ENCODE measurements at regions not wholly inside any gene's neighbourhood (a gene's known extent, or its start where the extent isn't known, plus 50 kb on each side); places are given as distances from the start of the nearest gene placed in this dataset.

DNA sequence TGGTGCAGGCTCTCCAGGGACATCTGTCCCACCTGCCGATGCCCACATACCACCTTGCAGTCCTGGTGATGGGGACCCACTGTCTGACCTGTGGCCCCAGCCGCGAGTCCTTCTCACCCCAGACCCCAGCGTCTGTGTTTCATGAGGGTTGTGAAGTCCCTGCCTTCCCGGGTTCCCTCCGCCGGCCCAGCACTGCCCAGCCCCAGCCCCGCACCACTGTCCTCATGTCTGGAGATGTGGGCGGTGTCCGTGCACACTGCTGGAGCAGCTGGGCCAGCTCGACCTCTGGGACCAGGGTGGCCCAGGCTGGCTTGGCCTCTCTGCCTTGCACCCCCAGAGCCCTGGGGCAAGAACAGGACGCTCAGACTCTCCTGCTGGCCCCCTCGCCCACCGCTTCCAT is 199.5 kb upstream of the CIBAR2 start:
- TF ChIP-seq, protein P1, sequence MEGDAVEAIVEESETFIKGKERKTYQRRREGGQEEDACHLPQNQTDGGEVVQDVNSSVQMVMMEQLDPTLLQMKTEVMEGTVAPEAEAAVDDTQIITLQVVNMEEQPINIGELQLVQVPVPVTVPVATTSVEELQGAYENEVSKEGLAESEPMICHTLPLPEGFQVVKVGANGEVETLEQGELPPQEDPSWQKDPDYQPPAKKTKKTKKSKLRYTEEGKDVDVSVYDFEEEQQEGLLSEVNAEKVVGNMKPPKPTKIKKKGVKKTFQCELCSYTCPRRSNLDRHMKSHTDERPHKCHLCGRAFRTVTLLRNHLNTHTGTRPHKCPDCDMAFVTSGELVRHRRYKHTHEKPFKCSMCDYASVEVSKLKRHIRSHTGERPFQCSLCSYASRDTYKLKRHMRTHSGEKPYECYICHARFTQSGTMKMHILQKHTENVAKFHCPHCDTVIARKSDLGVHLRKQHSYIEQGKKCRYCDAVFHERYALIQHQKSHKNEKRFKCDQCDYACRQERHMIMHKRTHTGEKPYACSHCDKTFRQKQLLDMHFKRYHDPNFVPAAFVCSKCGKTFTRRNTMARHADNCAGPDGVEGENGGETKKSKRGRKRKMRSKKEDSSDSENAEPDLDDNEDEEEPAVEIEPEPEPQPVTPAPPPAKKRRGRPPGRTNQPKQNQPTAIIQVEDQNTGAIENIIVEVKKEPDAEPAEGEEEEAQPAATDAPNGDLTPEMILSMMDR (IDR thresholded peaks at IDR 0.05; ENCODE audit: control insufficient read depth, insufficient read depth, low read depth, low read length, missing control alignments), result no peak
- H3K4me3 ChIP-seq (ENCODE audit: control insufficient read depth, low read depth, low read length), result no peak overlapping the region
- no peak for DNase-seq (ENCODE audit: low read depth)

DNA sequence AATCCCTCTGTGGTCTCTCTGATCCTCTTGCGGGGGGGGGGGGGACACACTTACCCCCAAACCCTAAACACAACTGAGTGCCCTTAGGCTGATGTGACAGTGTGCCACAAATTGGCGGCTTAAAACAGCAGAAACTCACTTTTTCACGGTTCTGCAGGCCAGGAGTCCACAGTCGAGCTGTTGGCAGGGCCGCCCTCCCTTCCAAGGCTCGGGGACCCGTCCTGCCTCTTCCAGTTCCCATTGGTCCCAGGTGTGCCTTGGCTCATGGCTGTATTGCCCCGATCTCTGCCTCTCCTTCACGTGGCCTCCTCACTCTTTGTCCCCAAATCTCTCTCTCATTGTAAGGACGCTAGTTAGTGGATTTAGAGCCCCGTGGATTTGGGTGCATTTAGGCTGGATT is 199.9 kb upstream of the CIBAR2 start:
- TF ChIP-seq, protein P1 (IDR thresholded peaks at IDR 0.05; ENCODE audit: control insufficient read depth, insufficient read depth, low read depth, low read length, missing control alignments), result no peak
- H3K4me3 ChIP-seq (ENCODE audit: control insufficient read depth, low read depth, low read length), result no peak overlapping the region
- no peak for DNase-seq (ENCODE audit: low read depth)

DNA sequence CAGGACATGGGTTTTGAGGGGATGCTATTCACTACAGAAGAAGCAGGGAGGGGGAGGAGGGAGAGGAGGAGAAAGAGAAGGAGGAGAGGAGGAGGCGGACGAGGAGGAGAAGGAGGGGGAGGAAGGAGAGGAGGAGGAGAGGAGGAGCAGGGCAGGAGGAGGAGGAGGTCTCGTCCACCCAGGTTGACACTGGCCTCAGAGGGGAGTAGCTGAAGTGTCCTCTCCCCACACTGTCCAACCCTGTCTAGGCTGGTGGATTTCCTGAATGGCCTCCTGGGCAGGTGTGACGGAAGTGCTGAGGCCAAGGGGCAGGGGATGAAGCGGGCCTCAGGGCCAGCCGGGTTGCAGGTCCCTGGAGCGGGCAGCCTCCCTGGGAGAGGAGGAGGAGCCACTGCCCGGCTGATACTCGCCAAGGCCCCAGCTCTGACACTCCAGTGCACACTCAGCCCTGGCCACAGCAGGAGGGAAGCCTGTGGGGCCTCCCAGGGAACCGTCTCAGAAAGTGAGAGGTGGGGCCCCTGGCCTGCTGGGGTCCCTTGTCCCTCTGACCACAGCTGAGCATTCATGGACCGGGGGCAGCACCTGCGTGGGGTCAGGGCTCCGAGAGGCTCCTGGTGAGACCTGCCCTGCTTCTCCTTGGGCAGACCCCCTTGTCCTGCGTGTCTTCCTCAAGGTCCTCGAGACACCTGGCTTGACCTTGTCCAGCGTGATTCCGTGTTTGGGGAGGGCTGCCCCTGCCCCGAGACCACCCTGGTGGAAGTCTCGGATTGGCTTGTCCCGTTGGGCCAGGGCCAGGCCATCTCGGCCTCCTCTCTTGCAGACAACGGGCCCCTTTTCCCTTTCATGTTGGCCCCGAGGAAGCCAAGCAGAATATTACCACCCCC is 200.6 kb upstream of the CIBAR2 start:
- no peak for DNase-seq (ENCODE audit: low read depth)
- TF ChIP-seq, protein P1 (IDR thresholded peaks at IDR 0.05; ENCODE audit: control insufficient read depth, insufficient read depth, low read depth, low read length, missing control alignments), result no peak
- H3K4me3 ChIP-seq (ENCODE audit: control insufficient read depth, low read depth, low read length), result no peak overlapping the region

DNA sequence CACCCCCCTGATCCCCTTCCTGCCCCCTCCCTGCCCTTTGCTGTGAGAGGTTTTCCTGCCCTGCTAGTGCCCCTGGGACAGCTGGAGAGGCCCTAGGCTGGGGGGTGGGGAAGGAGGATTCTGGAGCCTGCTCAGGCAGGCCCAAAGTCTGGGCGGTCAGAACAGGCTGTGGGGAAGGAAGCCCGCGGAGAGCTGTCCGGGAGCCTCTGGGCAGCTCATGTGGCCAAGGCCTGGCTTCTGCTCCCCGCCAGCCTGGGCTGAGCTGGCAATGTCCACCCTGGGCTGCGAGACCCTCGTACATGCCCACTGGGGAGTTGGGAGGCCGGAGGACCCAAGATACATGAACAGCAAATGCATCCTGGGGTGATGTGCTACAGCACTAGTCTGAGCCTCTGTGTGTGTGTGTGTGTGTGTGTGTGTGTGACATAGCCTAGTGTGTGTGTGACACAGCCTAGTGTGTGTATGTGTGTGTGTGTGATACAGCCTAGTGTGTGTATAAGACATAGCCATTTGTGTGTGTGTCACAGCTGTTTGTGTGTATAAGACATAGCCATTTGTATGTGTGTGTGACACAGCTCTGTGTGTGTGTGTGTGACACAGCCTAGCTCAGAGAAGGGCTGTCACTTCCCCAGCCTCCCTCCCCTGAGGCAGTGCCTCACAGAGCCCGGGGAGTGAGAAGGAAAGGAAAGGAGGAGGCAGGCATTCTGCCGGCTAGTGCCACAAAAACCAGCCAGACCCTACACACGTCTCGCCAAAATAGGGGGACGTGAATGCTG is 201.4 kb upstream of the CIBAR2 start:
- TF ChIP-seq, protein P1 (IDR thresholded peaks at IDR 0.05; ENCODE audit: control insufficient read depth, insufficient read depth, low read depth, low read length, missing control alignments), result no peak
- no peak for DNase-seq (ENCODE audit: low read depth)
- H3K4me3 ChIP-seq (ENCODE audit: control insufficient read depth, low read depth, low read length), result no peak overlapping the region

DNA sequence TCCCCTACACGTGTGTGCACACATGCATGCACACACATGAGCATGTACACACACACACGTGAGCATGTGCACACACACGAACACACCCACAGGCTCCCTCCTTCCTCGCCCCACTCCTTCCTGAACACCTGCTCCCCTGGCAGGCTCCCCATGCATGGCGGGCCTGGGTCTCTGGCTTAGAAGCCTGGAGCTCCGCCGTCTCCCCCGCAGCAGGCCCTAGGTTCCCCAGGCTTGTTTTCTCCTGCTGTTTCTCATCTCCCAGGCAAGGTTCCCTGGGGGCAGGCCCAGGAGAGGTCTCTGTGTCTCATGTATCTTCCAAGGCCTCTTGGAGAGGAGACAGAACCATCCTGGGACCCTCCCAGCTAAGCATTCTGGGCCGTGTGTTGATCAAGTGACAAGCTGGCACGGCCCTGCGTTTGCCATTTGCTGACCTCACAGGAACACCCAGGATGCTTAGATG is 202.3 kb upstream of the CIBAR2 start:
- TF ChIP-seq, protein P1 (IDR thresholded peaks at IDR 0.05; ENCODE audit: control insufficient read depth, insufficient read depth, low read depth, low read length, missing control alignments), result no peak
- DNase-seq (ENCODE audit: low read depth), result no peak
- no peak overlapping the region for H3K4me3 ChIP-seq (ENCODE audit: control insufficient read depth, low read depth, low read length)

DNA sequence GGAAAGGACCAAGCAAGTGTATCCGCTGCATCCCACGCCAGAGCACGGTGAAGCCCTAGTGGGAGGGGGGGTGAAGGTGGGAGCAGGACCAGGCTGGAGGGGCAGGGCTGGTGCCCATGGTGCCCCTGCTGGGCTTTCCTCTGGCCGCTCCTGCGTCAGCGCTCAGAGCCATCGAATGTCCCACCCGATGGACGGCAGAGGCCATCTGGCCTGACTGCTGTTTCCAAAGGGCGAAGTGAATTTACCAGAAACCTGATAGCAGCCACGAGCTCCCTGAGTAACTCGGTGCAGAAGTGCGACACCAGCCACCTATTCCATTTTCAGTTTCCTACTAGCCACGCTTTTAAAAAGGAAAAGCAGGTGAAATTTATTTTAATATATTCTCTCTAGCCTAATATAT is 203.6 kb upstream of the CIBAR2 start:
- H3K4me3 ChIP-seq (ENCODE audit: control insufficient read depth, low read depth, low read length), result no peak overlapping the region
- TF ChIP-seq, protein P1 (IDR thresholded peaks at IDR 0.05; ENCODE audit: control insufficient read depth, insufficient read depth, low read depth, low read length, missing control alignments), result no peak
- no peak for DNase-seq (ENCODE audit: low read depth)
